ENCODE measurements at regions not wholly inside any gene's neighbourhood (a gene's known extent, or its start where the extent isn't known, plus 50 kb on each side); places are given as distances from the start of the nearest gene placed in this dataset.
"Not testable (repeated sequence)": the region's sequence is repeated elsewhere in the genome, so short reads cannot be mapped to it uniquely, and the experiment has no call there.

GRCh38 chrX:95218976-95219375, 1465.7 kb upstream of the DIAPH2 start:
- no peak for DNase-seq
- ATAC-seq = no peak
- intact Hi-C loops (cut with DNase I) = no loop called here

GRCh38 chrX:95248386-95248785, 1436.3 kb upstream of the DIAPH2 start:
- intact Hi-C loops (cut with DNase I) = no loop called here
- ATAC-seq = no peak
- no peak for DNase-seq

GRCh38 chrX:95290455-95290854, 1394.2 kb upstream of the DIAPH2 start:
- ATAC-seq (no peak), DNase-seq (no peak)
- intact Hi-C loops (cut with DNase I) = no loop called here

GRCh38 chrX:95291561-95291960, 1393.1 kb upstream of the DIAPH2 start:
- ATAC-seq = no peak
- DNase-seq = no peak
- intact Hi-C loops (cut with DNase I) = no loop called here

- intact Hi-C loops (cut with DNase I) = no loop called here
Measured at GRCh38 chrX:95318882-95319281, 1365.8 kb upstream of the DIAPH2 start.

GRCh38 chrX:95325185-95325584, 1359.5 kb upstream of the DIAPH2 start:
- intact Hi-C loops (cut with DNase I) = no loop called here
- DNase-seq (no peak), ATAC-seq (no peak)

More at GRCh38 chrX:95318882-95319281, 1365.8 kb upstream of the DIAPH2 start:
- ATAC-seq (no peak), DNase-seq (no peak)

- ATAC-seq = no peak
- DNase-seq = no peak
- intact Hi-C loops (cut with DNase I) = no loop called here
Measured at GRCh38 chrX:95330292-95330691, 1354.3 kb upstream of the DIAPH2 start.

GRCh38 chrX:95332530-95332929, 1352.1 kb upstream of the DIAPH2 start:
- intact Hi-C loops (cut with DNase I) = no loop called here
- ATAC-seq (no peak), DNase-seq (no peak)

- no peak for ATAC-seq
- no peak for DNase-seq
- intact Hi-C loops (cut with DNase I) = no loop called here
Measured at GRCh38 chrX:95346856-95347255, 1337.8 kb upstream of the DIAPH2 start.

GRCh38 chrX:95350774-95351488, 1333.7 kb upstream of the DIAPH2 start:
- ATAC-seq (no peak), DNase-seq (no peak)
- intact Hi-C loops (cut with DNase I) = no loop called here

GRCh38 chrX:95367286-95367685, 1317.4 kb upstream of the DIAPH2 start:
- no peak for ATAC-seq
- intact Hi-C loops (cut with DNase I) = no loop called here
- DNase-seq = no peak

- no peak for ATAC-seq
- intact Hi-C loops (cut with DNase I) = no loop called here
Measured at GRCh38 chrX:95382799-95383198, 1301.8 kb upstream of the DIAPH2 start.

GRCh38 chrX:95383778-95384177, 1300.9 kb upstream of the DIAPH2 start:
- no peak for DNase-seq
- no peak for ATAC-seq
- intact Hi-C loops (cut with DNase I) = no loop called here

More at GRCh38 chrX:95382799-95383198, 1301.8 kb upstream of the DIAPH2 start:
- no peak for DNase-seq

GRCh38 chrX:95427389-95427788, 1257.3 kb upstream of the DIAPH2 start:
- ATAC-seq = no peak
- intact Hi-C loops (cut with DNase I) = no loop called here
- DNase-seq = no peak

- ATAC-seq (no peak), DNase-seq (no peak)
- intact Hi-C loops (cut with DNase I) = no loop called here
Measured at GRCh38 chrX:95435198-95435597, 1249.4 kb upstream of the DIAPH2 start.

GRCh38 chrX:95441836-95442235, 1242.8 kb upstream of the DIAPH2 start:
- no peak for DNase-seq
- intact Hi-C loops (cut with DNase I) = no loop called here
- ATAC-seq = no peak

- ATAC-seq (no peak), DNase-seq (no peak)
- intact Hi-C loops (cut with DNase I) = no loop called here
Measured at GRCh38 chrX:95484781-95485180, 1199.9 kb upstream of the DIAPH2 start.

GRCh38 chrX:95505721-95506120, 1178.9 kb upstream of the DIAPH2 start:
- intact Hi-C loops (cut with DNase I) = no loop called here
- DNase-seq (no peak), ATAC-seq (no peak)

- intact Hi-C loops (cut with DNase I) = no loop called here
- DNase-seq (no peak), ATAC-seq (no peak)
Measured at GRCh38 chrX:95509474-95509873, 1175.2 kb upstream of the DIAPH2 start.

- ATAC-seq = not testable (repeated sequence)
Measured at GRCh38 chrX:95524018-95524417, 1160.6 kb upstream of the DIAPH2 start.

GRCh38 chrX:95536111-95536510, 1148.5 kb upstream of the DIAPH2 start:
- ATAC-seq (no peak), DNase-seq (no peak)
- intact Hi-C loops (cut with DNase I) = no loop called here

More at GRCh38 chrX:95524018-95524417, 1160.6 kb upstream of the DIAPH2 start:
- intact Hi-C loops (cut with DNase I); DNase-seq: not testable (repeated sequence)

All from left cardiac atrium (tissue), 4 donors.